PC-9 (cell line): ENCODE measurements at regions not wholly inside any gene's neighbourhood (a gene's known extent, or its start where the extent isn't known, plus 50 kb on each side); places are given as distances from the start of the nearest gene placed in this dataset.
"Not testable (repeated sequence)": the region's sequence is repeated elsewhere in the genome, so short reads cannot be mapped to it uniquely, and the experiment has no call there.

Experiments
- CTCF ChIP-seq: fragments of 200-600 bp; sonication (generic); conservative IDR thresholded peaks from 2 replicates; pipeline ENCODE4 v1.6.1; 2017; ENCODE audit warnings: mixed run types, antibody characterized with exemption, mild to moderate bottlenecking, moderate library complexity
- EZH2 ChIP-seq: fragments of 200-600 bp; sonication (generic); IDR thresholded peaks from 2 replicates; pipeline ENCODE4 v1.8.0; 2017; ENCODE audit warnings: antibody characterized with exemption, low read depth

DNA sequence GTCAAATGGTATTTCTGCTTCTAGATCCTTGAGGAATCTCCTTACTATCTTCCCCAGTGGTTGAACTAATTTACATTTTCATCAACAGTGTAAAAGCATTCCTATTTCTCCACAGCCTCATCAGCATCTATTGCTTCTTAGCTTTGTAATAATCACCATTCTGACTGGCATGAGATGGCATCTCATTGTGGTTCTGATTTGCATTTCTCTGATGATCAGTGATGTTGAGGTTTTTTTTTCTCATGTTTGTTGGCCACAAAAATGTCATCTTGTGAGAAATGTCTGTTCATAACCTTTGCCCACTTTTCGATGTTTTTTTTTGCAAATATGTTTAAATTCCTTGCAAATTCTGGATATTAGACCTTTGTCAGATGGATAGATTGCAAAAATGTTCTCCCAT is 797.3 kb downstream of the KCNA4 start:
- TF ChIP-seq EZH2, CTCF: not testable (repeated sequence)
